KMS-11 (cell line): ENCODE measurements at regions not wholly inside any gene's neighbourhood (a gene's known extent, or its start where the extent isn't known, plus 50 kb on each side); places are given as distances from the start of the nearest gene placed in this dataset.
"Not testable (repeated sequence)": the region's sequence is repeated elsewhere in the genome, so short reads cannot be mapped to it uniquely, and the experiment has no call there.

Source experiments
- H2AFZ ChIP-seq: fragments of 200-600 bp; sonication (generic); 2 replicates; pipeline ENCODE4 v1.6.1; 2016; ENCODE audit warnings: antibody characterized with exemption, mixed run types, low read depth
- H3K27ac ChIP-seq: fragments of 200-600 bp; sonication (generic); 2 replicates; pipeline ENCODE4 v1.6.1; 2016; ENCODE audit warnings: mild to moderate bottlenecking, mixed run types
- H3K27me3 ChIP-seq: fragments of 200-600 bp; sonication (generic); 2 replicates; pipeline ENCODE4 v1.6.1; 2017; ENCODE audit warnings: mild to moderate bottlenecking, low read depth, mixed run types, moderate library complexity; ENCODE audit not compliant: insufficient read depth
- H3K36me3 ChIP-seq: fragments of 200-600 bp; sonication (generic); 2 replicates; pipeline ENCODE4 v1.6.1; 2017; ENCODE audit warnings: mild to moderate bottlenecking, mixed run types; ENCODE audit not compliant: insufficient read depth
- H3K4me1 ChIP-seq: fragments of 200-600 bp; sonication (generic); 2 replicates; pipeline ENCODE4 v1.6.1; 2016; ENCODE audit warnings: mild to moderate bottlenecking, low read depth, mixed run types; ENCODE audit not compliant: poor library complexity, severe bottlenecking
- H3K4me2 ChIP-seq: fragments of 200-600 bp; sonication (generic); 2 replicates; pipeline ENCODE4 v1.7.0; 2016; ENCODE audit warnings: mild to moderate bottlenecking, mixed run types
- H3K4me3 ChIP-seq: fragments of 200-600 bp; sonication (generic); IDR thresholded peaks from 2 replicates; pipeline ENCODE4 v1.6.1; 2017; ENCODE audit warnings: low read depth, low read length, mixed read lengths; ENCODE audit not compliant: insufficient read depth
- H3K79me2 ChIP-seq: fragments of 200-600 bp; sonication (generic); 2 replicates; pipeline ENCODE4 v1.6.1; 2016; ENCODE audit warnings: low read depth, mixed run types; ENCODE audit not compliant: insufficient read depth
- H3K9ac ChIP-seq: fragments of 200-600 bp; sonication (generic); 2 replicates; pipeline ENCODE4 v1.6.1; 2016; ENCODE audit warnings: mild to moderate bottlenecking, mixed run types
- H4K20me1 ChIP-seq: fragments of 200-600 bp; sonication (generic); 2 replicates; pipeline ENCODE4 v1.6.1; 2016; ENCODE audit warnings: mild to moderate bottlenecking, mixed run types; ENCODE audit not compliant: insufficient read depth
- TF ChIP-seq, protein P1 (sequence below): fragments of 200-600 bp; sonication (generic); conservative IDR thresholded peaks from 2 replicates; pipeline ENCODE4 v1.6.1; 2017; ENCODE audit warnings: low read depth, mild to moderate bottlenecking, antibody characterized with exemption, low read length, moderate library complexity, mixed read lengths

DNA sequence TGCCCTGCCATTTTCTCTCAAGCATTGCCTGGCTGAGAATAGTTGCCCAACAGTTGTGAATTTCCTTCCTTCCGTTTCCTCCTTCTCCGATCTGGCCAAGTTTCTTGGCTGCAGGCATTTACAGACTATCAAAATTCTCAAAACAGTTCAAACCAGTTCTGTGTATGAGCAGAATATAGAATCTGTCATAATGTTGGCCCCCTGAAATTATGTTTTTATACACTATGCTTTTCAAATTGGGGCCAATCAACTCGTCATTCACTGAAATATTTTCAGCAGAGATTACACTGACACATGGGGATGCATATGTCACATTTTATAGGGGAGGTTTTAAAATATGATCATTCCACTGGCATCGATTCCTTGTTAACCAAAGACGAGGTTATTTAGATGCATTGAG, 284.2 kb upstream of the TMTC4 start:
- Histone ChIP-seq H3K27me3 (no peaks in the 10 kb centered on the region), H3K79me2 (no peaks in the 10 kb centered on the region), H3K9ac (no peak overlapping the region), H3K4me3 (no peak overlapping the region), H4K20me1 (no peaks in the 10 kb centered on the region), H3K36me3 (no peaks in the 10 kb centered on the region), H3K4me2 (no peak overlapping the region), H3K4me1 (no peaks in the 10 kb centered on the region), H2AFZ (no peak overlapping the region), H3K27ac (no peak overlapping the region)
- TF ChIP-seq, protein P1, sequence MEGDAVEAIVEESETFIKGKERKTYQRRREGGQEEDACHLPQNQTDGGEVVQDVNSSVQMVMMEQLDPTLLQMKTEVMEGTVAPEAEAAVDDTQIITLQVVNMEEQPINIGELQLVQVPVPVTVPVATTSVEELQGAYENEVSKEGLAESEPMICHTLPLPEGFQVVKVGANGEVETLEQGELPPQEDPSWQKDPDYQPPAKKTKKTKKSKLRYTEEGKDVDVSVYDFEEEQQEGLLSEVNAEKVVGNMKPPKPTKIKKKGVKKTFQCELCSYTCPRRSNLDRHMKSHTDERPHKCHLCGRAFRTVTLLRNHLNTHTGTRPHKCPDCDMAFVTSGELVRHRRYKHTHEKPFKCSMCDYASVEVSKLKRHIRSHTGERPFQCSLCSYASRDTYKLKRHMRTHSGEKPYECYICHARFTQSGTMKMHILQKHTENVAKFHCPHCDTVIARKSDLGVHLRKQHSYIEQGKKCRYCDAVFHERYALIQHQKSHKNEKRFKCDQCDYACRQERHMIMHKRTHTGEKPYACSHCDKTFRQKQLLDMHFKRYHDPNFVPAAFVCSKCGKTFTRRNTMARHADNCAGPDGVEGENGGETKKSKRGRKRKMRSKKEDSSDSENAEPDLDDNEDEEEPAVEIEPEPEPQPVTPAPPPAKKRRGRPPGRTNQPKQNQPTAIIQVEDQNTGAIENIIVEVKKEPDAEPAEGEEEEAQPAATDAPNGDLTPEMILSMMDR: no peak

DNA sequence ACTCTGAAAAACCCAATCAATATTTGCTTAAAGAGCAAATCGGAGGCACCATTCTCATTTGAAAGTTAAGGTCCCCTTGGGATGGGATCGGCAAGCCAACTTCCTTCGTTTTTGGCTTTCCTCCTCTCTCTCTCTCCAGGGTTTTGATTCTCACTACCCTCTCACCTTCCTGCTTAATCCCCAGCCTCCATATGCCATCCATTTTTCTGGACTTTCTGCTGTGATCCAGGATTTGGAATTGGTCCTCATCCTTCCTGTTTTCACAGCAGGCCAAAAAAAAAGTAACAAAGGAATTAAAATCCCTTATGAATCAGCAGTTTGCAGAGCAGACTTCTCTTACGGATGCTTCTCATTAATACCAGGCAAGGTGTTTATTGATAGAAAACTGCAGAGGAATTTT, 283.1 kb upstream of the TMTC4 start:
- H2AFZ ChIP-seq: no peak overlapping the region
- H3K9ac ChIP-seq: no peak overlapping the region
- no peaks in the 10 kb centered on the region for H3K36me3 ChIP-seq
- H3K27me3 ChIP-seq: no peaks in the 10 kb centered on the region
- no peaks in the 10 kb centered on the region for H3K4me1 ChIP-seq
- no peak overlapping the region for H3K4me3 ChIP-seq
- TF ChIP-seq, protein P1: no peak
- no peak overlapping the region for H3K4me2 ChIP-seq
- no peak overlapping the region for H3K27ac ChIP-seq
- H3K79me2 ChIP-seq: no peaks in the 10 kb centered on the region
- H4K20me1 ChIP-seq: no peaks in the 10 kb centered on the region

DNA sequence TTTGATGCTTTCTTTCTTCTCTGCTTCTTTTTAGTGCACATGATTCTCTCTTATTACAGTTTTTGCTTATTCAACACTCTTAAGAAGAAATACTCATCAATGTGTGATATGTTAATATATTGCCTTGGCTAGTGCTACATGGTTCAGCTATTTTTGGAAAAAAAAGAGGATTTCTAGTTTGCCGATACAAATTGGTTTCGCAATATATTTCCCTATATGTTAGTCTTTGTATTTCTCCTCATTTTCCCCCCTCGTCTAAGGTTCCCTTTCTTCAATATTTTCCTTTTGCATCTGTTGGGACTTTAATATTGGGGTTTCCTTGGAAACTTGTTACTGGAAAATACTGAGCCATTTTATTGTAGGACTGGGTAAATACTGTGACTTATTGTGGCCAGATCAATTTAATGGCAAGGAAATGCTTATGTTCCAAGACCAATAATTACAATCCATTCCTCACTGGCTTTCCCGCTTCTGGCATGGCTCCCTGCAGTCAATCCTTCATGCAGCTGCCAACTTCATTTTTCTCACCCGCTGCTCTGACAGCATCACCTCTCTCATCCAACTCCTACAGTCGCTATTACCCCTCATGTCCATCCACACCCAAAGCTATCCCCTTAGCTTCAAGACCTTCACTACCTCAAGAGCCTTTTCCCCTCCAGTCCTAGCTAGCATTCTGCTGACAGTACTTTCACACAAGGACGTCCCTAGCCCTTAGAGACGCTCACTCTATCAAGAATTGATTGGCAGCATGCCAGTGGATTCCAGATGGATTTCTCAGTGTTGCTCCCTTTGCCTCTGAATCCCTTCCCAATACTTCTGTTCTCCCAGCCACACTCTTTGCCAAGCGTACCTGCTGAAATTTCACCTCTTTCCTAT, 280.1 kb upstream of the TMTC4 start:
- no peaks in the 10 kb centered on the region for H3K27me3 ChIP-seq
- H3K79me2 ChIP-seq: no peaks in the 10 kb centered on the region
- no peak overlapping the region for H3K27ac ChIP-seq
- no peak overlapping the region for H2AFZ ChIP-seq
- no peaks in the 10 kb centered on the region for H3K36me3 ChIP-seq
- no peaks in the 10 kb centered on the region for H4K20me1 ChIP-seq
- H3K4me1 ChIP-seq: no peaks in the 10 kb centered on the region
- H3K9ac ChIP-seq: no peak overlapping the region
- no peak overlapping the region for H3K4me2 ChIP-seq
- H3K4me3 ChIP-seq: no peak overlapping the region
- TF ChIP-seq, protein P1: no peak

DNA sequence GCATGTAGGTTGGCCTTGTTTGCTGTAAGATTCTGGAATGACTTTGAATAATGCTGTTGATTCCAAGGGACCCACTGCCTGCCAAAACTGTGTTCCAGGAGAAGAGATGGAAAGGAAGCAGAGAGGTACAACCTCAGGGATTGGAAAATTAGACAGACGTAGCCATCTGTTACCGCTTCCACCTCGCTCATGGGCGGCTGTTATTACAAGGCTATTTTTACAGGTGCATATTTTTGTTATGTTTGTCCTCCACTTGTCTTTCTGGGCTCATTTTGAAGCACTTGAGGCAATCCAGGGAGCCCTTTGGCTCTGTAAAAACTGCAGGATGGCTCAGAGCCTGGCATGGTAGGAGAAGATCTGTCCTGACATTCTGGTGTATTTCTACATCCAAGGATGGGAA, 276.4 kb upstream of the TMTC4 start:
- no peaks in the 10 kb centered on the region for H3K27me3 ChIP-seq

DNA sequence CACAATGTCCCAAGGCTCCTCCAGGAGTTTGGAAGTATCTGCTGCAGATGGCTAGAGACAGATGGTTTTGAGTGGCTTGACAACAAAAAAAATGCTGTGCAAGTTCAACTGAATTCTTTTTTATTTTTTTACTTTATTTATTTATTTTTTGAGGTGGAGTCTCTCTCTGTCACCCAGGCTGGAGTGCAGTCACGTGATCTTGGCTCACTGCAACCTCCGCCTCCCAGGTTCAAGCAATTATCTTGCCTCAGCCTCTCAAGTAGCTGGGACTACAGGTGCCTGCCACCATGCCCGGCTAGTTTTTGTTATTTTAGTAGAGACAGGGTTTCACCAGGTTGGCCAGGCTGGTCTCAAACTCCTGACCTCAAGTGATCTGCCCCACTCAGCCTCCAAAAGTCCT, 274.3 kb upstream of the TMTC4 start:
- H3K36me3 ChIP-seq, H3K27ac ChIP-seq, H3K9ac ChIP-seq, H3K79me2 ChIP-seq, H2AFZ ChIP-seq, H3K4me2 ChIP-seq, H3K27me3 ChIP-seq, H4K20me1 ChIP-seq, H3K4me1 ChIP-seq, H3K4me3 ChIP-seq: not testable (repeated sequence)

More for the DNA sequence above, 276.4 kb upstream of the TMTC4 start:
- Histone ChIP-seq H3K79me2 (no peaks in the 10 kb centered on the region), H3K4me3 (no peak overlapping the region), H4K20me1 (no peaks in the 10 kb centered on the region), H3K4me2 (no peak overlapping the region), H3K4me1 (no peaks in the 10 kb centered on the region), H3K36me3 (no peaks in the 10 kb centered on the region), H2AFZ (no peak overlapping the region), H3K27ac (no peak overlapping the region), H3K9ac (no peak overlapping the region)
- TF ChIP-seq, protein P1: no peak
